ENCODE measurements at regions not wholly inside any gene's neighbourhood (a gene's known extent, or its start where the extent isn't known, plus 50 kb on each side); places are given as distances from the start of the nearest gene placed in this dataset.

- in situ Hi-C loops (cut with MboI; ENCODE audit: low sequenced_read_pairs) = no loop called here
Observed at GRCh38 chr20:24718277-24718676, 230.8 kb upstream of the CST7 start.

DNA sequence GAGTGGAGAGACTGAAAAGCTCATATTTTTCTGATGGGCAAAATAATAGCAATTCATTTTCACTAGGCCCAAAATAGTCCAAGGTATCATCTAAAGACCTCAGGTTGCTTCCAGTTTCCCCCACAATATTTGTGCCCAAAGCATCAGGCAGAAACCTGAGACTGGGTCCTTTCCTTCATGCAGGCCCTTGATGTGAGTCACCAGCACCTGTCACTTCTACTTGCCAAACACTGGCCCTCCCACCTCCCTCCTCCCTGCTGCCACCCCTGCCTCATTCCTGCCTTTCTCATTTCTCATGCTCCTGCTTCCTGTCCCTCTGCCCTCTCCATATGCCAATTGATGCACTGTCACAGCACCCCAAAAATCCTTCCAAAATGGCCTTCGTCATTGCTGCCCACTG is 230.4 kb upstream of the CST7 start:
- in situ Hi-C loops (cut with MboI; ENCODE audit: low sequenced_read_pairs) = no loop called here

DNA sequence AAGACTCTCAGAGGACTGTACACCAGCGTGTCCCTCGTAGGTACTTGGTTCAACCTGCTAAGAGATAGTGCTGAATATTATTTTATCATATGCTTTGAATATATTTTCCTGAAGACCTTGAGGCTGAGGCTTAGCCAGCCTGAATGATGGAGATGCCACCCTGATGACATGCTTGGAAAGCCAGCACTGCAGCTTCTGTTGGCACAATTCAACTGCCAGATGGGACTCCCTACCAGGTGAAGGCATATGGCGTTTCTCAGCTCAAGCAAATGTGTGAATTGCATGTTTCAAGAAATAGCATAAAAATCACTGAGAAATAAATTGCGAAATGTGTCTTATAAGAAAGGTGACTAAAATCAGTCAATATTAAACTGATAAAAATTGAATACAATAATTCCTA is 228.1 kb upstream of the CST7 start:
- in situ Hi-C loops (cut with MboI; ENCODE audit: low sequenced_read_pairs) = no loop called here

DNA sequence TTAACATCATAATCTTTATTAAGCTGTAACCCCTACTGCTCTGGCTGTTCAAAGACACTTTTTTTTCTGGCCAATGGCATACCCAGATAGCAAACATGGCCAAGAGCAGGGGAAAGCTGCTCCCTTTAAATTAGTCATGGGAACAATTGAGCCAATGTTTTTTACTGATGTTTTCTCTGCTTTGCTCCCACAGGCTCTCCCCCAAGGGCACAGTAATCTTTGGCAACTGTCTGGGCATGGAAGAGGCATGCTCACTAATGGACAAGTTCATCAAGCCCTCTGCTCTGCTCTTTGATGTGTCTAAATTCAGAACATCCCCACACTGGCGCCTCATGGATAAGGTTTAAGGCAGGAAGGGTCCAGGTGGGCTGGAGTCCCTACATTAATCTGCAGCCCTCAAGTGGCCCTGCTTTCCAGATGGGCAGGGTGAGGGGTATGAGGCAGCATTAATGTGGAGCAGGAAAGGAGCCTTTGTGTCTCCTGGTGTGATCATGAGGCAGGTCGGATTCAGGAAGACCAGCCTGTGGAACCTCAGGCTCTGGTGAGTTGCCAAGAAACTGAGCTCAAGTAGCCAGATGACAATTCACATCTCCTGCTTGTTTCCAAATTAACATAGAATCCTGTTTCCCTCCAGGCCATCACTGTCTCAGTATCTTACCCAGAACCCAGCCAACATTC is 227.0 kb upstream of the CST7 start:
- in situ Hi-C loops (cut with MboI; ENCODE audit: low sequenced_read_pairs) = no loop called here

DNA sequence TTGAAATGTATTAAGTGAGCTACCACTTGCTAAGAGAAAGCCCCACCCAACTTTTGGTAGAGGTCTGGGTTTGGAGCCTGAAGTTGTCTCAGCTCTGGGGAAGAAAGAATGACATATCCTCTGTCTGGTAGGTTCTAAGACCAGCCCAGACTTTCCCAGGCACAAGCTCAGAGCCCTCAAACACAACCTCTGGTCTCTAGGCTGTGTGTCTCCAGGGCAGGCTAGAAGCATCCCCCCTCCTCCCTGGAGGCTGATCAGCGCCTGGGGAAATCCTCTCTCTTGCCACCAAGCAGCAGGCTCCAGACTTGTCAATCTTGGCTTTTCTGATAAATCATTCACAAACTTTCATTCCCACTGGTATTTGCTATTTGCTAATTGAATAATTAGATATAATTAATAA is 226.5 kb upstream of the CST7 start:
- in situ Hi-C loops (cut with MboI; ENCODE audit: low sequenced_read_pairs) = no loop called here

DNA sequence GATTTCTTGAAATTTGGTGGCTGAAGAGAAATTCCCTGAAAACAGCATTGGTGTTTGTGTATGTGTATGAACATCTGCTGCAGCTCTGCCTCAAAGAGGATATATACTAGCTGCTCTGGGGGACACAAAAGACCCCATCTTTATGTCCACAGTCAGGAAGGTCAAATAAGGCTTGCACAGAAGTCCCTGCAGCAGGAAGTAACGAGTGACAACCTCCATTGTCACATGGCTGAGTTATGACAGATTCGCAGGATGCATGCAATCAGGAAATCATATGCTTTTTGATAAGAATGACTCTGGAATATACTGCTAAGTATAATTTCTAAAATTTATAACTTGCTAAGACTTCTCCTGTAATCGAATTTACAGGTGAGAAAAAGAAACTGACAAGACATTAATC is 225.9 kb upstream of the CST7 start:
- in situ Hi-C loops (cut with MboI; ENCODE audit: low sequenced_read_pairs) = no loop called here

DNA sequence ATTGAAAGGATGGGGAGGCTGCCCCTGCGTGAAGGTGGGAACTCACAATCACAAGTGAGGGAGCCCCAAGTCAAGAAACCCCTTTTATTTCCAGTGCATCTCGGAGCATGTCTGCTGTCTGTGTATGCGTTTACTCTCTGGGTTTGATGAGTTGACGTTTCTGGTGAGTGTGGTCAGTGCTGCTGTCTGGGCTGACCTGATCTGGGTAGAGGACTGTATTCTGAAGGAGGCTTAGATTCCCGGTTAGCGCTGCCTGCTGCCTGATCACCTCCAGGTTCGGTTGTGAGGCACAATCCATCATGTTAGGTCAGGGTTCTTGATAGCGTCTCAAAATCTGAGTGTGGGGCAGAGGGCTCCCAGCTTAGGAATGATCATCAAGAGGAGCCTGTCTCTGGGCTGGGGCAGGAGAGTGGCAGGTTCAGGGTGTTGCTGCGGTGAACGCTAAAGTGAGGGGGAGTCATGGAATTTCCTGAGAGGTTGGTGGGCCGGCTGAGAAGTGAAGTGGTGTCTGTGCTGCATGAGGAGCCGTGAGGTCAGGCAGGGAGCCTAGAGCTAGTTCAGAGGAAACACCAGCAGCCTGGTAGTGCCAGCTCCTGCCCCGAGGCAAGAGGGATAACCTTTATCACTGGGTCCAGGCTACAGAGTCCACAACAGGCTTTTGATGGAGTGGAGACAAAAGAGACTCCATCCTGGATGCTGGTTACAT is 225.3 kb upstream of the CST7 start:
- in situ Hi-C loops (cut with MboI; ENCODE audit: low sequenced_read_pairs) = no loop called here

DNA sequence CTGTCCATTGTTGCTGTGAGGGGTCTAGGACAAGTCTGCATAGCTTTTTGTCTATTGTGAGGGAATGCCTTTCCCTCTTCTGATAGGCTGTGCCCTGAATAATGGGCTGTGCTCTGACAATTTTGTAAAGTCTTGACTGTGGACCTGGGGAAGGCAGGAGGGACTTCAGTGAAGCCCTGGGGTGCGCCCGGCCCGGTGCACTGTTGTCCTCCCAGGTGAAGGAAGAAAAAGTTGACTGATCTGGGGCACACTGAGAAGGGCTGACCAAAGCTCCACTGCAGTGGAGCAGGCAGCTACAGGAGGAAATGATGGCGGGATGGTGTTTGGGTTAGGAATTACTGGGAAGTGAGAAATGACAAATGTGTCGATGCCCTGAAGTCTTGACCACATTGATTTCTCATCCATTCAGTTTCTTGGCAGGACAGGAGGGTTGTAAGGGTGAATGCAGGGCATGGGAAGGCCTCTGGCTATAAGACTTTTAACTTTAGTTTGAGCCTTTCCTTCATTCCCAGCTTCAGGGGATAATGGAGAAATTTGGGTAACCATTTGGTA is 224.0 kb upstream of the CST7 start:
- in situ Hi-C loops (cut with MboI; ENCODE audit: low sequenced_read_pairs) = no loop called here

GRCh38 chr20:24727795-24728194 is 221.3 kb upstream of the CST7 start:
- in situ Hi-C loops (cut with MboI; ENCODE audit: low sequenced_read_pairs) = no loop called here

DNA sequence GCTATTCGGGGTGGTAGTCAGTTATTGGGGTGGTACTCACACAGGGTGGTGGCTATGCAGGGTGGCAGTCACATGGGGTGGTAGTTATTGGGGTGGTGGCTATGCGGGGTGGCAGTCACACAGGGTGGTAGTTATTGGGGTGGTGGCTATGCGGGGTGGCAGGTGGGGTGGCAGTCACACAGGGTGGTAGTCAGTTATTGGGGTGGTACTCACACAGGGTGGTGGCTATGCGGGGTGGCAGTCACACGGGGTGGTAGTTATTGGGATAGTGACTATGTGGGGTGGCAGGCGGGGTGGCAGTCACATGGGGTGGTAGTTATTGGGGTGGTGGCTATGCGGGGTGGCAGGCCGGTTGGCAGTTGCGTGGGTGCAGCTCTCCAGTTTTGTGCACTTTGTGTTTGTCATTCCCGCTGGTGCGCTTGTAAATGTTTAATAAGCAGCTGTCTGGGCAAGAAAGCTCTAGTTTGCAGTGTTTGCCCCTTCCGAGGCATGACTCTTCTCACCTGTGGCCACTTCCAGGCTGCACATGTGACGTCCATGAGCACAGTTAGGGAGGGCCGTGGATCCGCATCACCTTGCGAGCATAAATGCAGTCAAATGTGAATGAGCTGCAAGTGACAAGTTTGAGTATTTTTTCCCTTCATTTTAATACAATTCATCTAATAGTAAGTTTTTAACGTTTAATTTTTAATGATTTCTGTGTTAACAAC is 219.0 kb upstream of the CST7 start:
- in situ Hi-C loops (cut with MboI; ENCODE audit: low sequenced_read_pairs) = no loop called here

GRCh38 chr20:24730750-24731149 is 218.3 kb upstream of the CST7 start:
- in situ Hi-C loops (cut with MboI; ENCODE audit: low sequenced_read_pairs) = no loop called here

DNA sequence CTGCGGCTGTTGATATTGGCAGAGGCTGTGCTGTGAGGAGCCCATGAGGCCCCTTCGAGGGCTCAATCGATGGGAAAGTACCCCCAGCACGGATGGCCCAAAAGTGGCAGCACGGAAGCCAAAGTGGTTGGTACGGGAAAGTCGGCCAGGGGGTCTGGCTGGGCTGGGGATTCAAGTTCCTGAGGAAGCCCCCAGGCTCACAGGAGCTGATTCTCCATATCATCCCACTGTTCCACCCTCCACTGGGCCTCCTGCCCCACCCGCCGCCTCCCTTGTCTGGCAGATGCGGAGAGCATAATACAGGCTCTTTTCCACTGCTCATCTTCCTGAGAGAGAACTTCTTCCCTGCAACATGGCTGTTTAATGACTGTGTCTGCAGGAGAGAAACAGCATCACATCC is 217.8 kb upstream of the CST7 start:
- in situ Hi-C loops (cut with MboI; ENCODE audit: low sequenced_read_pairs) = no loop called here

DNA sequence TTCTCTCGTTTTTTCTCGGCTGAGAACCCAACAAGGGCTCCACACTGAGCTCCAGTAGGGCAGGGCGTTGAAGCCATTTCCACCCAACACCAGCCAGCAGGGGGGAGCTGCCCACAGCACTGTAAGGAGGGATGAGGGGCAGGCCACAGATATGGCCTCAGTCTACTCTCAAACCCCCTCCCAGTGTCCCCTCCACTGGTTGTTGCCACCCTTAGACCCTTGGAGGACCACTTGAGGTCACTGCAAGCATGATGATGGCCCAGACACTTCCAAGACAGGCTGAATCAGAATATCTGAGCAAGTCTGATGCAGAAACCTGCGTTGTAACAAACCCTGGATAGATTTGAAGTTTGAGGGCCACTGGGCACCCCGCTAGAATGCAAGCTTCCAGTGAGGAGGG is 217.0 kb upstream of the CST7 start:
- in situ Hi-C loops (cut with MboI; ENCODE audit: low sequenced_read_pairs) = no loop called here

DNA sequence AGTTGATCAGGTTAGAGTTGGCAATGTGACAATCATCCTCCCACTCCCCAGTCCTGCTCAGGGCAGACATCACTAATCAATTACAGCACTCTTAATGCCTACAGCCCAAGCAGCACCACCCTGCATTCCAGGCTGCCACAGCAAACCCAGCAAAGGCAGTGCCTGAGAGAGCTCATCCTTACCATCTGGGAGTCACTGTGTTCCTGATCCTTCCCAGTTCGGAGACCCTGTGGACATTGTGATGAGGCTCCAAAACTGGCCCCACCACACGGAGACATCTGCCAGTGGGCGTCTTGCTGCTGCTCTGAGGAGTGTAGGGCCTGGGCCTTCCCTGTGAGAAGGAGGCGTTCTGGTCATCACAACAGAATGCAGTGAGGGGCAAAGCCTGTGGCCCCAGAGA is 216.5 kb upstream of the CST7 start:
- in situ Hi-C loops (cut with MboI; ENCODE audit: low sequenced_read_pairs) = no loop called here

- in situ Hi-C loops (cut with MboI; ENCODE audit: low sequenced_read_pairs) = no loop called here
Observed at GRCh38 chr20:24733416-24733815, 215.7 kb upstream of the CST7 start.

GRCh38 chr20:24734139-24734538 is 214.9 kb upstream of the CST7 start:
- in situ Hi-C loops (cut with MboI; ENCODE audit: low sequenced_read_pairs) = no loop called here

DNA sequence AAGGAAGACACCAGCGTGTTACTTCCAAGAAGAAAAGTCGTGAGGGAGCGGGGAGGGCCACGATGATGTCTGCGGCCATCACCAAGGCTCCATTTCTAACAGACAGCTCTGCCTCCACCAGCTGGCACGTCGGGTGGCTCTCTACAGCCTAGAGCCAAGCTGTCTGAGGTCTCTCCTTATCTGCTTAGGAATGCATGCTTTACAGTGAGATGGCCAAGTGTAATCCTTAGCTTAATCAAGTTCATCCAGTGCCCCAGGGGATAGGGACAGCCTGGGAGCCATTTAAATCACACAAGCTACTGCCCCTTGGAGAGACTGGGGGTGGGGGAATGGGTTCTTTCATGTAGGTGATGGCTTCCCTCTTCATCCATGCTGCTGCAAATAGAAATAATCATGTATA is 213.8 kb upstream of the CST7 start:
- in situ Hi-C loops (cut with MboI; ENCODE audit: low sequenced_read_pairs) = no loop called here

- in situ Hi-C loops (cut with MboI; ENCODE audit: low sequenced_read_pairs) = no loop called here
Observed at GRCh38 chr20:24736131-24736843, 212.8 kb upstream of the CST7 start.

DNA sequence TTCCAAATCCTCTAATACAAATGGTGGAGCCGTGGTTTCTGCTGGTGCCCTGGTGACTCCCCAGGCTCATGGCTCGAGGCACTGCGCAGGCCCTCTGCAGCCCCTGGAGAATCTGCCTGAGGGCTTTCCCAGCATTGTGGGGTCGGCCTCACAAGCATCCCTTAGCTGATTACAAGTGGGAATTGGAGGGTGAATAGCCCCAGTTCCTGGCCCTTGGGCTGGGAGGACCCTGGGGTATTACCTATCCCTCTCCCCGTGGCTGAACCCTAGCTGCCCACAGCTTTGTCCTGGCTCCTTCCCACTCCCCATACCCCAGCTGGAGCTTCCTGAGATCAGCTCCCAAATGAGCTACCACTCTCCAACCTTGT is 212.2 kb upstream of the CST7 start:
- in situ Hi-C loops (cut with MboI; ENCODE audit: low sequenced_read_pairs) = no loop called here

DNA sequence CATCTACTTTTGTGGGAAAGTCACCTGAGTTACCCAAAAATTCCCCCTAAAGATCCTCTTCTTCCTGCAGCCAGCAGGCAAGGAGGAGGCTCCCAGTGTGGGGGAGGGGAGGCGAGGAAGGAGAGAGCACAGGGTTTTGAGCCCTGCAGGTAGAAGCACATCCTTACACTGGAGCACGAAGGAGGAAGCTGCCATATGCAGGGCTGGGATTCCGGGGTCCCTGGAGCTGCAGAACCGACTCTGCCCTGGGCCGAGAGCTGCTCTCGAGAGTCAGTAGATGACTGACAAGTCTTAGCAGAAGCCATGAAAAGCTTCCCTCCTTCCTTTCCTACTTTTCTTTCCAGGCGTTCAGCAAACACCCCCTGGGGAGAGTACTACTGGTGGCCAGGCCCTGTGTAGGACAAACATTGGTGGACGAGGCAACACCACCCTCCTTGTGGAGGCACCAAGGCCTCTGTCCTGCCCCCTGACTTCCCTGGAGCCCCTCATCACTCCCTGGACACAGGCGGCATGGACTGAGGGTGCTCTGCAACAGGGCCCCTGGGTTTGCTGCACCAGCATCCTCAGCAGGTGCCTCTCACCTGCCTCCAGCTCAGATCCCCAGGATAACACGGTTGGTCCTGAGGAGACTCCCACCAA is 211.7 kb upstream of the CST7 start:
- in situ Hi-C loops (cut with MboI; ENCODE audit: low sequenced_read_pairs) = no loop called here
